Caco-2 (cell line): ENCODE measurements at regions not wholly inside any gene's neighbourhood (a gene's known extent, or its start where the extent isn't known, plus 50 kb on each side); places are given as distances from the start of the nearest gene placed in this dataset.
"Not testable (repeated sequence)": the region's sequence is repeated elsewhere in the genome, so short reads cannot be mapped to it uniquely, and the experiment has no call there.

ENCODE experiments used
- BruUV-seq: library from RNA; stranded (reverse); fragments of 400-500 nt; replicated peaks from 2 replicates; lab custom pipeline; 2021; lab: Mats Ljungman, UMichigan
- CTCF ChIA-PET: fragments of 300-600 bp; sonication (Branson Sonifier 250); formaldehyde crosslinking; loops from one replicate; lab custom pipeline; 2022; ENCODE audit warnings: antibody characterized with exemption; lab: Charles Lee
- POLR2A ChIA-PET: fragments of 300-600 bp; sonication (Branson Sonifier 250); formaldehyde crosslinking; loops from one replicate; lab custom pipeline; 2022; ENCODE audit warnings: antibody characterized with exemption; lab: Charles Lee
- DNase-seq, 2 experiments: peaks; one replicate each; pipeline versions ENCODE4 v3.0.0 to v3.0.0-alpha.2; 2020 to 2022
- H3K27me3 ChIP-seq: replicated peaks from 2 replicates; pipeline ENCODE4 v1.6.0; 2011; ENCODE audit warnings: low read length; ENCODE audit not compliant: control insufficient read depth, insufficient read depth
- H3K36me3 ChIP-seq: 2 replicates; pipeline ENCODE4 v1.5.1; 2011; ENCODE audit warnings: low read length; ENCODE audit not compliant: control insufficient read depth, insufficient read depth
- H3K4me1 ChIP-seq: fragments of 250-450 bp; sonication (Bioruptor Pico); 2 replicates; pipeline ENCODE4 v1.5.1; 2020; ENCODE audit warnings: mild to moderate bottlenecking
- H3K4me3 ChIP-seq: 2 replicates; pipeline ENCODE4 v1.5.1; 2011; ENCODE audit warnings: low read depth, mild to moderate bottlenecking, control low read depth, low read length
- H3K9me3 ChIP-seq: fragments of 250-450 bp; sonication (Bioruptor Pico); 2 replicates; pipeline ENCODE4 v1.5.1; 2020; ENCODE audit warnings: mild to moderate bottlenecking, moderate library complexity
- H3K27ac Mint-ChIP-seq: one replicate; pipeline ENCODE4 v1.8.0; 2022; ENCODE audit warnings: mixed read lengths; ENCODE audit not compliant: unreplicated experiment
- H3K27me3 Mint-ChIP-seq: one replicate; pipeline ENCODE4 v1.8.0; 2022; ENCODE audit warnings: mixed read lengths; ENCODE audit not compliant: insufficient read depth, unreplicated experiment
- H3K36me3 Mint-ChIP-seq: one replicate; pipeline ENCODE4 v1.8.0; 2022; ENCODE audit warnings: mild to moderate bottlenecking, mixed read lengths; ENCODE audit not compliant: insufficient read depth, unreplicated experiment
- H3K4me1 Mint-ChIP-seq: one replicate; pipeline ENCODE4 v1.8.0; 2022; ENCODE audit warnings: low read depth, mixed read lengths; ENCODE audit not compliant: unreplicated experiment
- H3K4me3 Mint-ChIP-seq: one replicate; pipeline ENCODE4 v1.8.0; 2022; ENCODE audit warnings: mild to moderate bottlenecking, moderate library complexity, mixed read lengths; ENCODE audit not compliant: unreplicated experiment
- H3K9me3 Mint-ChIP-seq: one replicate; pipeline ENCODE4 v1.8.0; 2022; ENCODE audit warnings: mixed read lengths; ENCODE audit not compliant: unreplicated experiment
- CTCF ChIP-seq, 2 experiments: fragments of 200-600 bp in 1 of 2; IDR thresholded peaks; 1 replicate in 1 of 2; 2 replicates in 1 of 2; pipeline versions ENCODE4 v1.5.1 to v1.8.0; 2011 to 2022; ENCODE audit warnings: antibody characterized with exemption in 1 of 2, control low read depth in 1 of 2, inconsistent platforms in 1 of 2, low read depth in 1 of 2, low read length in 1 of 2, mild to moderate bottlenecking in 1 of 2, moderate library complexity in 1 of 2; ENCODE audit not compliant: insufficient read depth in 1 of 2, severe bottlenecking in 1 of 2, unreplicated experiment in 1 of 2
- intact Hi-C: fragments of 100-400 bp; cut with micrococcal nuclease; formaldehyde crosslinking; loops from one replicate; pipeline ENCODE4 v1.10.0; 2022; ENCODE audit not compliant: unreplicated experiment

GRCh38 chr7:29657288-29657687 lies 93.7 kb downstream of the PRR15 start:
- BruUV-seq, result no TSS peak
- POLR2A ChIA-PET, result no interaction called here
- no peaks in the 10 kb centered on the region for H3K9me3 ChIP-seq

GRCh38 chr7:29657856-29658255 lies 94.2 kb downstream of the PRR15 start:
- CTCF ChIA-PET, result no interaction called here
- Histone ChIP-seq H3K27me3 (no peaks in the 10 kb centered on the region), H3K4me1 (no peaks in the 10 kb centered on the region), H3K4me3 (no peak overlapping the region), H3K9me3 (no peaks in the 10 kb centered on the region), H3K36me3 (no peaks in the 10 kb centered on the region)
- no peak for DNase-seq
- H3K36me3 Mint-ChIP-seq, result no peaks in the 10 kb centered on the region
- no peak overlapping the region for H3K4me3 Mint-ChIP-seq
- no peaks in the 10 kb centered on the region for H3K9me3 Mint-ChIP-seq
- no peaks in the 10 kb centered on the region for H3K4me1 Mint-ChIP-seq
- POLR2A ChIA-PET, result no interaction called here
- no peak for TF ChIP-seq CTCF (IDR thresholded peaks at IDR 0.05; ENCODE audit: insufficient read depth in 1 of 2, low read depth in 1 of 2, low read length in 1 of 2, severe bottlenecking in 1 of 2, unreplicated experiment in 1 of 2)
- no peak overlapping the region for H3K27ac Mint-ChIP-seq
- no peaks in the 10 kb centered on the region for H3K27me3 Mint-ChIP-seq
- intact Hi-C loops, result no loop called here
- BruUV-seq, result no TSS peak

More at GRCh38 chr7:29657288-29657687, 93.7 kb downstream of the PRR15 start:
- no peak overlapping the region for H3K4me3 Mint-ChIP-seq
- H3K27me3 Mint-ChIP-seq, result no peaks in the 10 kb centered on the region
- DNase-seq, result no peak
- H3K27me3 ChIP-seq, result no peaks in the 10 kb centered on the region
- TF ChIP-seq CTCF (IDR thresholded peaks at IDR 0.05; ENCODE audit: insufficient read depth in 1 of 2, low read depth in 1 of 2, low read length in 1 of 2, severe bottlenecking in 1 of 2, unreplicated experiment in 1 of 2), result no peak
- no peaks in the 10 kb centered on the region for H3K9me3 Mint-ChIP-seq
- no peak overlapping the region for H3K27ac Mint-ChIP-seq
- no peaks in the 10 kb centered on the region for H3K4me1 ChIP-seq
- intact Hi-C loops, result no loop called here
- CTCF ChIA-PET, result no interaction called here
- no peaks in the 10 kb centered on the region for H3K36me3 ChIP-seq
- H3K4me3 ChIP-seq, result no peak overlapping the region
- no peaks in the 10 kb centered on the region for H3K36me3 Mint-ChIP-seq
- H3K4me1 Mint-ChIP-seq, result no peaks in the 10 kb centered on the region

GRCh38 chr7:29659213-29659612 lies 95.6 kb downstream of the PRR15 start:
- H3K9me3 Mint-ChIP-seq, intact Hi-C loops, BruUV-seq, H3K27me3 Mint-ChIP-seq, POLR2A ChIA-PET, H3K4me3 ChIP-seq, H3K27ac Mint-ChIP-seq, H3K4me1 Mint-ChIP-seq, H3K36me3 ChIP-seq, CTCF ChIA-PET, H3K4me3 Mint-ChIP-seq, H3K36me3 Mint-ChIP-seq, DNase-seq, H3K4me1 ChIP-seq, H3K27me3 ChIP-seq, H3K9me3 ChIP-seq: not testable (repeated sequence)

GRCh38 chr7:29662899-29663298 lies 99.3 kb downstream of the PRR15 start:
- intact Hi-C loops, H3K27ac Mint-ChIP-seq, H3K4me3 Mint-ChIP-seq, CTCF ChIA-PET, H3K36me3 Mint-ChIP-seq, H3K4me1 ChIP-seq, H3K36me3 ChIP-seq, H3K27me3 Mint-ChIP-seq, H3K9me3 ChIP-seq, POLR2A ChIA-PET, DNase-seq, H3K27me3 ChIP-seq, H3K4me3 ChIP-seq, BruUV-seq, H3K9me3 Mint-ChIP-seq, H3K4me1 Mint-ChIP-seq: not testable (repeated sequence)

- POLR2A ChIA-PET, intact Hi-C loops, CTCF ChIA-PET: not testable (repeated sequence)
Observed at GRCh38 chr7:29664999-29665398, 101.4 kb downstream of the PRR15 start.

GRCh38 chr7:29667096-29667669 lies 103.5 kb downstream of the PRR15 start:
- H3K27me3 Mint-ChIP-seq, H3K9me3 ChIP-seq, H3K27me3 ChIP-seq, H3K4me3 Mint-ChIP-seq, H3K9me3 Mint-ChIP-seq, H3K4me3 ChIP-seq, CTCF ChIA-PET, H3K36me3 ChIP-seq, DNase-seq, POLR2A ChIA-PET, H3K27ac Mint-ChIP-seq, H3K4me1 ChIP-seq, intact Hi-C loops, H3K4me1 Mint-ChIP-seq, H3K36me3 Mint-ChIP-seq, BruUV-seq: not testable (repeated sequence)

More at GRCh38 chr7:29664999-29665398, 101.4 kb downstream of the PRR15 start:
- not testable (repeated sequence) for H3K36me3 ChIP-seq, H3K4me3 ChIP-seq, DNase-seq, H3K4me1 ChIP-seq, H3K4me1 Mint-ChIP-seq, H3K27me3 Mint-ChIP-seq, BruUV-seq, H3K36me3 Mint-ChIP-seq, H3K9me3 ChIP-seq, H3K27ac Mint-ChIP-seq, H3K9me3 Mint-ChIP-seq, H3K4me3 Mint-ChIP-seq, H3K27me3 ChIP-seq
